ENCODE measurements at regions not wholly inside any gene's neighbourhood (a gene's known extent, or its start where the extent isn't known, plus 50 kb on each side); places are given as distances from the start of the nearest gene placed in this dataset.
"Not testable (repeated sequence)": the region's sequence is repeated elsewhere in the genome, so short reads cannot be mapped to it uniquely, and the experiment has no call there.

DNA sequence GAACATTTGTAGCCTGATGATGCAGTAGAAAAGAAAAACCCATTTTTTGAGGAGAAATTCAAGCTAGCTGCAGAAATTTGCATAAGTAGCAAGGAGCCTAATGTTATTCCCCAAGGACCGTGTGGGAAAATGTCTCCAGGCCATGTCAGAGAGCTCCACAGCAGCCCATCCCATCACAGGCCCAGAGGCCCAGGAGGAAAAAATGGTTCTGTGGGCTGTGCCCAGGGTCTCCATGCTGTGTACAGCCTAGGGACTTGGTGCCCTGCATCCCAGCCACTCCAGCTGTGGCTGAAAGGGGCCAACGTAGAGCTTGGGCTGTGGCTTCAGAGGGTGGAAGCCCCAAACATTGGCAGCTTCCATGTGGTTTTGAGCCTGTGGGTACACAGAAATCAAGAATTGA lies 79.0 kb downstream of the CAVIN4 start:
- WGBS (ENCODE audit: insufficient coverage, insufficient replicate concordance, low lambda C conversion rate, missing lambda C conversion rate) = 0% methylated on average over 2 of the region's 2 CpGs
- ATAC-seq; H3K4me1 ChIP-seq (ENCODE audit: control insufficient read depth, insufficient read depth, low read length); H2AFZ ChIP-seq (ENCODE audit: control insufficient read depth, low read depth, low read length); H3K4me3 ChIP-seq; H3K27me3 ChIP-seq (replicated peaks in 1 of 2; ENCODE audit: control insufficient read depth in 2 of 2, insufficient read depth in 2 of 2, low read length in 1 of 2); FAIRE-seq; SMC1A ChIA-PET (ENCODE audit: uncharacterized antibody, unreplicated experiment); H3K4me2 ChIP-seq (ENCODE audit: control insufficient read depth, insufficient read depth); DNase-seq (ENCODE audit: low read depth, low spot score); H3K9me3 ChIP-seq (replicated peaks; ENCODE audit: control insufficient read depth, insufficient read depth, low read length); H4K20me1 ChIP-seq (ENCODE audit: control insufficient read depth, insufficient read depth); H3K36me3 ChIP-seq (ENCODE audit: control insufficient read depth in 2 of 2, insufficient read depth in 2 of 2, low read length in 1 of 2); in situ Hi-C loops (cut with MboI); intact Hi-C loops (cut with micrococcal nuclease; ENCODE audit: unreplicated experiment); CTCF ChIA-PET; POLR2A ChIA-PET; H3K79me2 ChIP-seq (ENCODE audit: control insufficient read depth, insufficient read depth, low read length); BruUV-seq (replicated peaks); H3K9ac ChIP-seq (ENCODE audit: control insufficient read depth, insufficient read depth, low read length); RAD21 ChIA-PET (ENCODE audit: unreplicated experiment); H3K27ac ChIP-seq (ENCODE audit: control insufficient read depth, insufficient read depth): not testable (repeated sequence)

DNA sequence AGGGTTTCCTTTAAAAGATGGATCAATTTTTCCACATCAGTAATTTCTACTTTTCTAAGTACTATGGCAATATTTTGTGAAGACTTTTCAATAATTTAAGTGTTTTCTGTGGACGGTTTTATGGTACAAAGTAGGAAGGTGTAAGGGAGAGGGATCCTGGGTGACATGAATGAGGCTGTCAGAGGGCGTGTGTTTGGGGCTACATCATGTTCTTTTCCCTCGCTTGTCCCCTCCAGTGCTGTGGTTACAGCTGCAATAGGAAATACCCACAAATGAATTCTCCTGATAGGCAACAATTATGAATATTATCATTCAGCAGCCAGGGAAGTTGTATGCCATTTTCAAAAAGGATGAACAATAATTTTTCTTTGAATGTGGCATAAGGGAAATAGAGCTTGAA lies 83.8 kb downstream of the CAVIN4 start:
- no peak for ATAC-seq
- Histone ChIP-seq H3K4me3 (no peak overlapping the region), H3K27me3 (replicated peaks in 1 of 2; ENCODE audit: control insufficient read depth in 2 of 2, insufficient read depth in 2 of 2, low read length in 1 of 2) (no peaks in the 10 kb centered on the region), H2AFZ (ENCODE audit: control insufficient read depth, low read depth, low read length) (no peak overlapping the region), H3K36me3 (ENCODE audit: control insufficient read depth in 2 of 2, insufficient read depth in 2 of 2, low read length in 1 of 2) (no peaks in the 10 kb centered on the region), H4K20me1 (ENCODE audit: control insufficient read depth, insufficient read depth) (no peaks in the 10 kb centered on the region), H3K9ac (ENCODE audit: control insufficient read depth, insufficient read depth, low read length) (no peak overlapping the region), H3K27ac (ENCODE audit: control insufficient read depth, insufficient read depth) (no peak overlapping the region), H3K79me2 (ENCODE audit: control insufficient read depth, insufficient read depth, low read length) (no peaks in the 10 kb centered on the region), H3K4me2 (ENCODE audit: control insufficient read depth, insufficient read depth) (no peak overlapping the region), H3K9me3 (replicated peaks; ENCODE audit: control insufficient read depth, insufficient read depth, low read length) (no peaks in the 10 kb centered on the region), H3K4me1 (ENCODE audit: control insufficient read depth, insufficient read depth, low read length) (no peaks in the 10 kb centered on the region)
- ChIA-PET POLR2A (no interaction called here), CTCF (no interaction called here), SMC1A (ENCODE audit: uncharacterized antibody, unreplicated experiment) (no interaction called here), RAD21 (ENCODE audit: unreplicated experiment) (no interaction called here)
- no TSS peak for BruUV-seq (replicated peaks)
- WGBS (ENCODE audit: insufficient coverage, insufficient replicate concordance, low lambda C conversion rate, missing lambda C conversion rate) = 0% methylated on average over 3 of the region's 3 CpGs
- DNase-seq (ENCODE audit: low read depth, low spot score) = no peak
- in situ Hi-C loops (cut with MboI) = no loop called here
- no peak for TF ChIP-seq PML (IDR thresholded peaks at IDR 0.05; ENCODE audit: low read length)
- no peak for TF ChIP-seq IKZF2 (IDR thresholded peaks at IDR 0.05)
- no peak for TF ChIP-seq SP1 (IDR thresholded peaks at IDR 0.05; ENCODE audit: low read depth, low read length)
- no peak for TF ChIP-seq IKZF1 (conservative IDR thresholded peaks at IDR 0.05)
- no peak for TF ChIP-seq MEF2A (IDR thresholded peaks at IDR 0.05; ENCODE audit: insufficient read depth, low read depth, low read length)
- TF ChIP-seq CHD1 (IDR thresholded peaks at IDR 0.05; ENCODE audit: low read depth, low read length) = no peak
- no peak for TF ChIP-seq TAF1 (IDR thresholded peaks at IDR 0.05; ENCODE audit: borderline replicate concordance, low read depth, low read length)
- TF ChIP-seq SUZ12 (IDR thresholded peaks at IDR 0.05; ENCODE audit: unreplicated experiment) = no peak
- TF ChIP-seq NFIC (IDR thresholded peaks at IDR 0.05; ENCODE audit: low read depth, low read length) = no peak
- TF ChIP-seq, protein P1, sequence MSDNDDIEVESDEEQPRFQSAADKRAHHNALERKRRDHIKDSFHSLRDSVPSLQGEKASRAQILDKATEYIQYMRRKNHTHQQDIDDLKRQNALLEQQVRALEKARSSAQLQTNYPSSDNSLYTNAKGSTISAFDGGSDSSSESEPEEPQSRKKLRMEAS (IDR thresholded peaks at IDR 0.05; ENCODE audit: low read depth, low read length) = no peak
- TF ChIP-seq, protein P2, sequence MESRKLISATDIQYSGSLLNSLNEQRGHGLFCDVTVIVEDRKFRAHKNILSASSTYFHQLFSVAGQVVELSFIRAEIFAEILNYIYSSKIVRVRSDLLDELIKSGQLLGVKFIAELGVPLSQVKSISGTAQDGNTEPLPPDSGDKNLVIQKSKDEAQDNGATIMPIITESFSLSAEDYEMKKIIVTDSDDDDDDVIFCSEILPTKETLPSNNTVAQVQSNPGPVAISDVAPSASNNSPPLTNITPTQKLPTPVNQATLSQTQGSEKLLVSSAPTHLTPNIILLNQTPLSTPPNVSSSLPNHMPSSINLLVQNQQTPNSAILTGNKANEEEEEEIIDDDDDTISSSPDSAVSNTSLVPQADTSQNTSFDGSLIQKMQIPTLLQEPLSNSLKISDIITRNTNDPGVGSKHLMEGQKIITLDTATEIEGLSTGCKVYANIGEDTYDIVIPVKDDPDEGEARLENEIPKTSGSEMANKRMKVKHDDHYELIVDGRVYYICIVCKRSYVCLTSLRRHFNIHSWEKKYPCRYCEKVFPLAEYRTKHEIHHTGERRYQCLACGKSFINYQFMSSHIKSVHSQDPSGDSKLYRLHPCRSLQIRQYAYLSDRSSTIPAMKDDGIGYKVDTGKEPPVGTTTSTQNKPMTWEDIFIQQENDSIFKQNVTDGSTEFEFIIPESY (IDR thresholded peaks at IDR 0.05) = no peak
- TF ChIP-seq IRF4 (IDR thresholded peaks at IDR 0.05; ENCODE audit: low read depth, low read length) = no peak
- intact Hi-C loops (cut with micrococcal nuclease; ENCODE audit: unreplicated experiment) = no loop called here
- FAIRE-seq = no peak
